ENCODE measurements at regions not wholly inside any gene's neighbourhood (a gene's known extent, or its start where the extent isn't known, plus 50 kb on each side); places are given as distances from the start of the nearest gene placed in this dataset.

GRCh38 chr2:240269886-240270285, 129.4 kb upstream of the OTOS start:
- no peak for TF ChIP-seq CTCF (IDR thresholded peaks at IDR 0.05)
- TF ChIP-seq POLR2A (IDR thresholded peaks at IDR 0.05) = no peak

Data from right lobe of liver (tissue), 4 donors.